ENCODE measurements at regions not wholly inside any gene's neighbourhood (a gene's known extent, or its start where the extent isn't known, plus 50 kb on each side); places are given as distances from the start of the nearest gene placed in this dataset.

DNA sequence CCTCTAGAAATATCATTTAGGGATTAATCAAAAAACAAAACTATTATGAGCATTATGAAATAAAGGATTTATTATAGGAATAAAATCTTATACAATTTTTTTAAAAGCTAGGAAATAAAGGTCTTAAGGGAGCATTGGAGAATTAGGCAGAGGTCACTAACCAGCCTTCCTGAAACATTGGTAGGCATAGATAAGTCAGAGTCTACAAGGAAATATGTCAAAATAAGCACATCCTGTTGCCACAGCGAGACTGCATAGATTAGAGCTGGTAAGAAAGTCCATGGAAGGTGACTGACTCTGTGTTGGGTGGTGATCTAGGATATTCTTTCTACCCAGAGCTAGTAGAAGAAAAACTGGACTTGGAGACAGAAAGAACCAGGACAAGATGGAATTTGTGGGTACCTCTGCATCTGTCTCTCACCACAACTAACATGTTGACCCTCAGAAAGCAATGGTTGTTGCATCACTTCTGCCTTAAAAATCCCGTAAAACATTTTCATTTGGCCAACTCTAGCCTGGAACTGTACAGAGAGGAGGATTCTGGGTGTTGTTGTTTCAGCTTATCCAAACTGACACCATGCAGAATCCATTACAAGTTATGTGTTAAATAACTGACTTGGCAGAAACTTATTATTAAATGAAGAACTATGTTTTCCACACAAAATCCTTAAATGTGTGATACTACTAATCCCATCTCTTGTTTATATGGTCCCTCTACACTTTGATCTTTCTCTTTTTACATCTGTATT is 77.1 kb downstream of the FBXO5 start:
- DNase-seq = no peak

DNA sequence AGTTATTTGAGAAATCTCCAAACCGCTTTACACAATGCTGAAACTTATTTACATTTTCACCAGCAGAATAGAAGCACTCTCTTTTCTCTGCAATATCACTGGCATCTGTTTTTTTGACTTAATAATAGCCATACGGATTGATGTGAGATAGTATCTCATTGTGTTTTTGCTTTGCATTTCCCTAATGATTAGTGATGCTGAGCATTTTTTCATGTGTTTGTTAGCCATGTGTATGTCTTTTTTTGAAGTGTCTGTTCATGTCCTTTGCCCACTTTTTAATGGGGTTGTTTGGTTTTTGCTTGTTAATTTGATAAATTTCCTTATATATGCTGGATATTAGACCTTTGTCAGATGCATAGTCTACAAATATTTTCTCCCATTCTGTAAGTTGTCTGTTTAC is 73.6 kb downstream of the FBXO5 start:
- DNase-seq = no peak

DNA sequence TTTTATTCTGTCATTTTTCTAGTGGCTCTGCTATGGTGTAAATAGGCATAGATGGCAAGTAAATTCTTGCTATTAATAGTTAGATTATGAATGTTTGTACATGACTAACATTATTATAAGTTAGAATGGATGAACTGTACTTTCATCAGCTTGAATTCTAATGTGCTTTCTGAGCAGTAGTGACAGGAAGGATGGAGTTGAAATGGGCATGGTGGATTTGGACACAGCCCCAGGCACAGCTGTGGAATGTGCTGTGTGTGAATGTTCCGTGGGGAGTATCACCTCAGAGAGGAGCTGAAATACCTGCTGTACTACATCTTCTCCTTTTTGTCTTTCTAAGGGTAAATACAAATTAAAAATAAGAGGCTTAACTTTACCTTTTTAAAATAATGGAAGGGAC is 66.8 kb downstream of the FBXO5 start:
- DNase-seq = no peak

DNA sequence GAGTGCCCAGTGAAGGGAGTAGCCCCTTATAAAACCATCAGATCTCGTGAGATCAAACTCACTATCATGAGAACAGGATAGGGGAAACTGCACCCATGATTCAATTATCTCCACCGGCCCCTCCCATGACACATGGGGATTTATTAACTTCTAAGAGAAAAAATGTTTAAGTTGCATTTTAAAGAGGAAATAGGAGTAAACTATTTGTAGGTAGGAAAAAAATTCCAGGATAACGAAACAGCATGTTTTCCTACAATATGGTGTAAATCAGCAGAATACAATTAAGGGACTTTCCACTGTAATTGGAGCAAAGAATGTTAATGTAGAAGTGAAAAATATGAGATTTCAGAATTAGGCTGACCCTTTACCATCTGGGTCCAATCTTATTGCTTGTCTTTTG is 63.9 kb downstream of the FBXO5 start:
- DNase-seq = no peak

DNA sequence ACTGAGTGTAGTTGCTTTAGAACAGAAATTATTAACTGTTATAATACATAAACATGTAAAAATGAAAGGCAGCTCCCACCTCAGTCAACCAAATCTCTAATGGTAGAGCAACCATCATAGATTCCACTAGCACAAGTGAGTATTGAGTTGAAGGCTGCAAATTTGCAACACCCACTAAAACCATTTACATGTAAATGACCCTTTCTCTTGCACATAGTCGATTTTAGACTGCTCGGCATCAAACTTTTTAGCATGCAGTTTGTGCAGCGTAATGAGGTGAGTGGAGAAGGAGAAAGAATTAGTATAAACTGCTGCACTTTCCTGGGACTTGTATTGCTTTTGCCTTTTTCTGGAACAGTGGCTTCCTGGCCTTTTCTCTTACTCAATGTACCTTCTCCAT is 62.8 kb downstream of the FBXO5 start:
- DNase-seq = no peak

Measured in NCI-H226 (cell line).